Muscle layer of duodenum (tissue), 2 donors: ENCODE measurements at regions not wholly inside any gene's neighbourhood (a gene's known extent, or its start where the extent isn't known, plus 50 kb on each side); places are given as distances from the start of the nearest gene placed in this dataset.

ENCODE experiments used
- H3K27ac ChIP-seq: one replicate; pipeline ENCODE4 v1.7.0; 2013; ENCODE audit warnings: mild to moderate bottlenecking, low read length
- H3K27me3 ChIP-seq: one replicate; pipeline ENCODE4 v1.7.0; 2013; ENCODE audit warnings: low read depth, mild to moderate bottlenecking, control low read depth, low read length
- H3K36me3 ChIP-seq, 2 donors: one replicate each; pipeline ENCODE4 v1.7.0; 2013; ENCODE audit warnings: low read length in 2 of 2, control low read depth in 1 of 2, mild to moderate bottlenecking in 1 of 2; ENCODE audit not compliant: insufficient read depth in 2 of 2, control insufficient read depth in 1 of 2
- H3K4me1 ChIP-seq, 2 donors: one replicate each; pipeline ENCODE4 v1.7.0; 2013; ENCODE audit warnings: low read length in 2 of 2, mild to moderate bottlenecking in 2 of 2, control low read depth in 1 of 2, moderate library complexity in 1 of 2; ENCODE audit not compliant: insufficient read depth in 2 of 2, control insufficient read depth in 1 of 2
- H3K4me3 ChIP-seq, 2 donors: one replicate each; pipeline ENCODE4 v1.7.0; 2013; ENCODE audit warnings: low read length in 2 of 2, low read depth in 1 of 2, mild to moderate bottlenecking in 1 of 2
- H3K9me3 ChIP-seq, 2 donors: one replicate each; pipeline ENCODE4 v1.7.0; 2013; ENCODE audit warnings: low read length in 2 of 2, control low read depth in 1 of 2, mild to moderate bottlenecking in 1 of 2; ENCODE audit not compliant: control insufficient read depth in 1 of 2
- donor health status: healthy.

- H3K9me3 ChIP-seq = no peaks in the 10 kb centered on the region
- no peaks in the 10 kb centered on the region for H3K36me3 ChIP-seq
- no peak overlapping the region for H3K27ac ChIP-seq
- H3K4me1 ChIP-seq = peaks cover 0 to 3% of the 10 kb centered on the region in 2 donors
- H3K4me3 ChIP-seq = no peak overlapping the region
- H3K27me3 ChIP-seq = no peaks in the 10 kb centered on the region
These were observed 163.1 kb downstream of the TTLL2 start for GRCh38 chr6:167487749-167488664.

DNA sequence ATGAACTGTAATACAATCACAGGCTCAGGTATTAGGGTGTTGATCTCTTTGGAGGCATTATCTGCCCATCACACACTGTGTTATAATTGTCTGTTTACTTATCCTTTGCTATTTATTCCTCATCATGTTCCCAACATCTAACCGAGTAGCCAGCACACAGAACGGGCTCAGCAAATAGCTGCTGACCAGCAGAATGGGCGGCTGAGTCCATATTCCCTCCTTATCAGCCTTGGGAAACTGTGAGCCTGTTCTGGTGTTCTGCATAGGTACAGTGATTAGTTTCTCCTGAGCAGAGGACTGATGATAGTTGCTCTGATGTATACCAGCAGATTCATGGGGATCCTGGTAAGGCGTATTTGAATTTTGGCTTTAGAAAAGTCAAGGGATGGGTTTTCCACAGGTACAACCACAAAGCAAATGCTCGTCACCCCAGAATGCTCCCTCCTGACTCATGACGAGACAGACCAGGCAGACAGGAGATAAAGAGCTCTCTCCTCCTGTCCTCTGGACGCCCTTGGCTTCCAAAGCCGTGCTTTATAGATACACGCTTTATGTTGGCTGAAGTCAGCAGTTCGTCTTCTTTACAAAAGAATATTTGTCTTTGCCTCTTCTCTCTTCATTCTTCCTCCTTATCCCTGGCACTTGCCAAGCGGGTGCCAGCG, 166.7 kb downstream of the TTLL2 start:
- Histone ChIP-seq H3K27ac (no peak overlapping the region), H3K4me3 (no peak overlapping the region), H3K4me1 (peaks cover 0 to 3% of the 10 kb centered on the region in 2 donors)

GRCh38 chr6:167492100-167492449, 167.2 kb downstream of the TTLL2 start:
- Histone ChIP-seq H3K27me3 (no peaks in the 10 kb centered on the region), H3K9me3 (no peaks in the 10 kb centered on the region), H3K4me1 (peaks cover 0 to 3% of the 10 kb centered on the region in 2 donors), H3K36me3 (no peaks in the 10 kb centered on the region), H3K4me3 (no peak overlapping the region), H3K27ac (no peak overlapping the region)

More for the DNA sequence above, 166.7 kb downstream of the TTLL2 start:
- Histone ChIP-seq H3K9me3 (no peaks in the 10 kb centered on the region), H3K27me3 (no peaks in the 10 kb centered on the region), H3K36me3 (no peaks in the 10 kb centered on the region)

GRCh38 chr6:167493310-167493709, 168.4 kb downstream of the TTLL2 start:
- Histone ChIP-seq H3K4me3 (no peak overlapping the region), H3K9me3 (no peaks in the 10 kb centered on the region), H3K27me3 (no peaks in the 10 kb centered on the region), H3K4me1 (peaks cover 0 to 3% of the 10 kb centered on the region in 2 donors), H3K27ac (no peak overlapping the region), H3K36me3 (no peaks in the 10 kb centered on the region)

- H3K4me3 ChIP-seq = no peak overlapping the region
- no peak overlapping the region for H3K27ac ChIP-seq
- peaks cover 0 to 3% of the 10 kb centered on the region in 2 donors for H3K4me1 ChIP-seq
These were observed 169.3 kb downstream of the TTLL2 start for GRCh38 chr6:167493976-167494697.

DNA sequence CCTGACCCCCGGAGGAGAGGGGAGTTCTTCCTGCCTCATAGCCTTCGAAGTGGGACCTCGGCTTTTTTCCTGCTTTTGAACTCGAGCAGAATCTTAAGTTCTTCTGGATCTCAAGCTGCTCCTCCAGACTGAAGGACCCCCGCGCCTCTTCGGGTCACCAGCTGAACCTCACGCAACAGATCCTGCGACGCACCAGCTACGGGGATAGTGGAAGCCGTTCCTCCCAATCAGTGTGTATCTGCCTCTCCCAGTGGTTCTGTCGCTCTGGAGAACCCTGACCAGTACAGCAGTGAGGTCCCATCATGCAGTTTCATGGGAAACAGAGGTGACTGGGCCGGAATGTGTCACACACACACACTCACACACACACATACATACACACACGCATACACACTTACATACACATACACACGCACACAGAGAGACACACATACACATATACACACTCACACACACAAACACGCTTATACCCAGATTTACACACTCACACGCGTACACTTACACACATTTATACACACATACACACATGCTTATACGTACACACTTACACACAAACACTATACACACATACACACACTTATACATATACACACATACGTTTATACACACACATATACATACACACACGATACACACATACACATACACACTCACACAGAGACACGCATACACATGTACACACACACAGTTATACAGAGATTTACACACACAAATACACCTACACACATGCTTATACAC, 170.0 kb downstream of the TTLL2 start:
- Histone ChIP-seq H3K4me1 (peaks cover 0 to 3% of the 10 kb centered on the region in 2 donors), H3K27ac (no peak overlapping the region), H3K36me3 (no peaks in the 10 kb centered on the region), H3K9me3 (no peaks in the 10 kb centered on the region), H3K4me3 (no peak overlapping the region), H3K27me3 (no peaks in the 10 kb centered on the region)

More at GRCh38 chr6:167493976-167494697, 169.3 kb downstream of the TTLL2 start:
- no peaks in the 10 kb centered on the region for H3K36me3 ChIP-seq
- H3K9me3 ChIP-seq = no peaks in the 10 kb centered on the region
- no peaks in the 10 kb centered on the region for H3K27me3 ChIP-seq

GRCh38 chr6:167495506-167496401, 170.9 kb downstream of the TTLL2 start:
- H3K4me1 ChIP-seq = peaks cover 0 to 3% of the 10 kb centered on the region in 2 donors
- H3K9me3 ChIP-seq = no peaks in the 10 kb centered on the region
- H3K36me3 ChIP-seq = no peaks in the 10 kb centered on the region
- H3K27me3 ChIP-seq = no peaks in the 10 kb centered on the region
- no peak overlapping the region for H3K4me3 ChIP-seq
- H3K27ac ChIP-seq = no peak overlapping the region

DNA sequence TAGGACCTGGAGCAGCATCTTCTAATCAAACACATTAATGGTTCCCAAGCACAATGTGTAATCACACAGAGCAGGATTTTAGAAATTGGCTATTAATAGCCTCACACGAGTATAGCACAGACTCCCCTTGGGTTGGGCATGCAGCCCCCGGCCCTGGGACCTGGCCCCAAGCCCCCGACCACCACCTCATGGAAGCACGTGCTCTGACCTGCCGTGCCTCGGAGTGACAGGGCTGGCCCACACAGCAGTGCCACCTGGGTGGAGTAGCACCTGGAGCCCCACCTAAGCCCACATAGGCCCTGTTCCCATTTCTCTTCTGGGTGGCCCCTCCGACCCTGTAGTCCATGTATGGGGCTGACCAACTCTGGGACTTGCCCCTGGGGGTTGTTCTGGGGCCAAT, 171.8 kb downstream of the TTLL2 start:
- Histone ChIP-seq H3K4me1 (peaks cover 0 to 2% of the 10 kb centered on the region in 2 donors), H3K27me3 (no peaks in the 10 kb centered on the region), H3K36me3 (no peaks in the 10 kb centered on the region), H3K27ac (no peak overlapping the region), H3K4me3 (no peak overlapping the region), H3K9me3 (no peaks in the 10 kb centered on the region)

DNA sequence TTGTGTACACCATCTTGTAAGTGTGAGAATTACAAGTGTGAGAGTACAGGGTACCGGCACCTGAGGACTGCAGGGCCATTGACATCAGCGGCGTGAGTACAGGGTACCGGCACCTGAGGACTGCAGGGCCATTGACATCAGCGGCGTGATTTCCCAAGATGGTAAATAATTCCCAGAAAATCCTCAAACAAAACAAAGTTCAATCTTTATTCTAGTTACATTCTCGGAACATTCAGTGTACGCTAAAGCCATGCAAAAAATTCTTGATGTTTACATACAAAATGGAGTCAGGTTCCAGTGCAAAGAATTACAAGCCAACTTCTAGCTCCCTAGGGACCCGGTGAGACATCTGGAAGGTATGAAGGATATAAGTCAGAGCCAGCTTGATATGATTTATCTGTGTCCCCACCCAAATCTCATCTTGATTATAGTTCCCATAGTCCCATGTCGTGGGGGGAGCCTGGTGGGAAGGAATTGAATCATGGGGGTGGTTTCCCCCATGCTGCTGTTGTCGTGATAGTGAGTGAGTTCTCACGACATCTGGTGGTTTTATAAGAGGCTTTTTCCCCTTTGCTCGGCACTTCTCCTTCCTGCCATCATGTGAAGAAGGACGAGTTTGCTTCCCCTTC, 172.7 kb downstream of the TTLL2 start:
- Histone ChIP-seq H3K27me3 (no peaks in the 10 kb centered on the region), H3K4me3 (no peak overlapping the region), H3K4me1 (no peaks in the 10 kb centered on the region), H3K27ac (no peak overlapping the region), H3K36me3 (no peaks in the 10 kb centered on the region), H3K9me3 (no peaks in the 10 kb centered on the region)

- Histone ChIP-seq H3K27me3 (no peaks in the 10 kb centered on the region), H3K27ac (no peak overlapping the region), H3K36me3 (no peaks in the 10 kb centered on the region), H3K9me3 (no peaks in the 10 kb centered on the region), H3K4me3 (no peak overlapping the region), H3K4me1 (no peaks in the 10 kb centered on the region)
These were observed 174.3 kb downstream of the TTLL2 start for GRCh38 chr6:167499161-167499660.
